C4-2B (cell line): ENCODE measurements at regions not wholly inside any gene's neighbourhood (a gene's known extent, or its start where the extent isn't known, plus 50 kb on each side); places are given as distances from the start of the nearest gene placed in this dataset.

Experiments used
- H3K27ac ChIP-seq: fragments of 450-650 bp; 2 replicates; pipeline ENCODE4 v1.5.1; 2017
- ZFX ChIP-seq: fragments of 450-650 bp; IDR thresholded peaks from 2 replicates; pipeline ENCODE4 v1.6.1; 2017
- TF ChIP-seq, protein P1 (sequence below): fragments of 450-650 bp; conservative IDR thresholded peaks from 2 replicates; pipeline ENCODE4 v1.5.1; 2017; ENCODE audit warnings: mild to moderate bottlenecking

- no peak overlapping the region for H3K27ac ChIP-seq
- no peak for TF ChIP-seq ZFX
- TF ChIP-seq, protein P1, sequence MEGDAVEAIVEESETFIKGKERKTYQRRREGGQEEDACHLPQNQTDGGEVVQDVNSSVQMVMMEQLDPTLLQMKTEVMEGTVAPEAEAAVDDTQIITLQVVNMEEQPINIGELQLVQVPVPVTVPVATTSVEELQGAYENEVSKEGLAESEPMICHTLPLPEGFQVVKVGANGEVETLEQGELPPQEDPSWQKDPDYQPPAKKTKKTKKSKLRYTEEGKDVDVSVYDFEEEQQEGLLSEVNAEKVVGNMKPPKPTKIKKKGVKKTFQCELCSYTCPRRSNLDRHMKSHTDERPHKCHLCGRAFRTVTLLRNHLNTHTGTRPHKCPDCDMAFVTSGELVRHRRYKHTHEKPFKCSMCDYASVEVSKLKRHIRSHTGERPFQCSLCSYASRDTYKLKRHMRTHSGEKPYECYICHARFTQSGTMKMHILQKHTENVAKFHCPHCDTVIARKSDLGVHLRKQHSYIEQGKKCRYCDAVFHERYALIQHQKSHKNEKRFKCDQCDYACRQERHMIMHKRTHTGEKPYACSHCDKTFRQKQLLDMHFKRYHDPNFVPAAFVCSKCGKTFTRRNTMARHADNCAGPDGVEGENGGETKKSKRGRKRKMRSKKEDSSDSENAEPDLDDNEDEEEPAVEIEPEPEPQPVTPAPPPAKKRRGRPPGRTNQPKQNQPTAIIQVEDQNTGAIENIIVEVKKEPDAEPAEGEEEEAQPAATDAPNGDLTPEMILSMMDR = no peak
Observed at GRCh38 chr4:19074036-19074435, 1052.5 kb upstream of the LCORL start.

GRCh38 chr4:19063662-19064061, 1042.1 kb upstream of the LCORL start:
- H3K27ac ChIP-seq = no peak overlapping the region
- TF ChIP-seq, protein P1 = no peak
- no peak for TF ChIP-seq ZFX

- no peak overlapping the region for H3K27ac ChIP-seq
- TF ChIP-seq ZFX = no peak
- TF ChIP-seq, protein P1 = no peak
Observed at GRCh38 chr4:19054916-19055315, 1033.4 kb upstream of the LCORL start.

GRCh38 chr4:19051831-19052230, 1030.3 kb upstream of the LCORL start:
- no peak overlapping the region for H3K27ac ChIP-seq
- TF ChIP-seq, protein P1 = no peak
- no peak for TF ChIP-seq ZFX

- no peak overlapping the region for H3K27ac ChIP-seq
- TF ChIP-seq, protein P1 = no peak
- TF ChIP-seq ZFX = no peak
Observed at GRCh38 chr4:19047279-19047880, 1025.8 kb upstream of the LCORL start.

GRCh38 chr4:19039816-19040215, 1018.3 kb upstream of the LCORL start:
- TF ChIP-seq, protein P1 = no peak
- no peak for TF ChIP-seq ZFX
- no peak overlapping the region for H3K27ac ChIP-seq

DNA sequence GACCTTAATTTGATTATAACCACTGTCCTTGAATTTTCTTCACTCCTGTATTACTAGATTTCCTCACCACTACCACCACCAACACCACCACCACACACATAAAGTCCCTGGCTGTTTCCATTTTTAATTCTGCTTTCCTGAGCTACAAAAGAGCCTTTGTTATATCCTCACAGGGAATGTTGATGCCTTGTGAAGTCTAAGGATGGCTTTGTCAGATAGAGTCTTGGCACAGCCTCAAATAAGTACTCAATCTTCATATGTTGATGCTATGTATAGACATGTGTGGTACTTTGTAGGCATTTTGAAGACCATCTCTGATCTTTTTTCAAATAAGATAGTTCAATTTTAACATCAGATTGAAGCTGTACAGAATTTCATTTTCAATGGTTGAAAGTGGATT, 1016.7 kb upstream of the LCORL start:
- no peak overlapping the region for H3K27ac ChIP-seq
- TF ChIP-seq, protein P1 = no peak
